ENCODE measurements at regions not wholly inside any gene's neighbourhood (a gene's known extent, or its start where the extent isn't known, plus 50 kb on each side); places are given as distances from the start of the nearest gene placed in this dataset.

GRCh38 chr20:24816431-24816830 is 132.6 kb upstream of the CST7 start:
- H3K27me3 ChIP-seq (ENCODE audit: control insufficient read depth in 2 of 2, insufficient read depth in 2 of 2, low read length in 2 of 2) = no peaks in the 10 kb centered on the region
- peaks cover 0 to 6% (median 3%) of the 10 kb centered on the region in 7 donors for H3K9me3 Mint-ChIP-seq
- no peak overlapping the region for H3K4me3 Mint-ChIP-seq

GRCh38 chr20:24816907-24817306 is 132.2 kb upstream of the CST7 start:
- Histone ChIP-seq H3K4me2 (replicated peaks; ENCODE audit: extremely low read depth, low read length, poor library complexity, severe bottlenecking) (no peak overlapping the region), H3K9ac (ENCODE audit: insufficient read depth, low read length, poor library complexity, severe bottlenecking) (no peak overlapping the region), H3K36me3 (replicated peaks in 1 of 2; ENCODE audit: control insufficient read depth in 1 of 2, insufficient read depth in 2 of 2, low read length in 2 of 2) (no peaks in the 10 kb centered on the region), H3K4me3 (replicated peaks in 1 of 3; ENCODE audit: low read depth in 2 of 3, low read length in 3 of 3) (no peak overlapping the region), H3K9me3 (replicated peaks in 1 of 2; ENCODE audit: control insufficient read depth in 1 of 2, insufficient read depth in 1 of 2, low read length in 2 of 2) (peaks cover 0 to 5% of the 10 kb centered on the region in 2 donors), H3K27ac (ENCODE audit: low read depth in 1 of 2, low read length in 2 of 2) (no peak overlapping the region), H3K79me2 (ENCODE audit: insufficient read depth, low read length) (no peaks in the 10 kb centered on the region), H2AFZ (ENCODE audit: insufficient read depth, low read depth, low read length, poor library complexity, severe bottlenecking) (no peak overlapping the region), H4K20me1 (ENCODE audit: insufficient read depth, low read length) (no peaks in the 10 kb centered on the region), H3K4me1 (ENCODE audit: control insufficient read depth in 1 of 2, insufficient read depth in 2 of 2, low read length in 2 of 2) (peaks cover 0 to 8% of the 10 kb centered on the region in 2 donors), H3K27me3 (ENCODE audit: control insufficient read depth in 2 of 2, insufficient read depth in 2 of 2, low read length in 2 of 2) (no peaks in the 10 kb centered on the region)
- no CpG with 5 or more reads among the region's 4 CpGs for WGBS (ENCODE audit: insufficient coverage)
- peaks cover 0 to 3% (median 0%) of the 10 kb centered on the region in 3 donors for H3K27me3 Mint-ChIP-seq (ENCODE audit: low read depth in 3 of 3)
- intact Hi-C loops (cut with micrococcal nuclease) = no loop called here
- peak overlapping the region in 1 of 7 donors; percentile 31 for H3K27ac Mint-ChIP-seq
- H3K4me3 Mint-ChIP-seq = no peak overlapping the region
- peaks cover 0 to 6% (median 3%) of the 10 kb centered on the region in 7 donors for H3K9me3 Mint-ChIP-seq
- TF ChIP-seq, protein P1, sequence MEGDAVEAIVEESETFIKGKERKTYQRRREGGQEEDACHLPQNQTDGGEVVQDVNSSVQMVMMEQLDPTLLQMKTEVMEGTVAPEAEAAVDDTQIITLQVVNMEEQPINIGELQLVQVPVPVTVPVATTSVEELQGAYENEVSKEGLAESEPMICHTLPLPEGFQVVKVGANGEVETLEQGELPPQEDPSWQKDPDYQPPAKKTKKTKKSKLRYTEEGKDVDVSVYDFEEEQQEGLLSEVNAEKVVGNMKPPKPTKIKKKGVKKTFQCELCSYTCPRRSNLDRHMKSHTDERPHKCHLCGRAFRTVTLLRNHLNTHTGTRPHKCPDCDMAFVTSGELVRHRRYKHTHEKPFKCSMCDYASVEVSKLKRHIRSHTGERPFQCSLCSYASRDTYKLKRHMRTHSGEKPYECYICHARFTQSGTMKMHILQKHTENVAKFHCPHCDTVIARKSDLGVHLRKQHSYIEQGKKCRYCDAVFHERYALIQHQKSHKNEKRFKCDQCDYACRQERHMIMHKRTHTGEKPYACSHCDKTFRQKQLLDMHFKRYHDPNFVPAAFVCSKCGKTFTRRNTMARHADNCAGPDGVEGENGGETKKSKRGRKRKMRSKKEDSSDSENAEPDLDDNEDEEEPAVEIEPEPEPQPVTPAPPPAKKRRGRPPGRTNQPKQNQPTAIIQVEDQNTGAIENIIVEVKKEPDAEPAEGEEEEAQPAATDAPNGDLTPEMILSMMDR (IDR thresholded peaks at IDR 0.05) = no peak
- peak in 1 of 3 donors; percentile 33 for DNase-seq
- H3K4me1 Mint-ChIP-seq = peaks cover 12% of the 10 kb centered on the region
- H3K36me3 Mint-ChIP-seq = no peaks in the 10 kb centered on the region

More at GRCh38 chr20:24816431-24816830, 132.6 kb upstream of the CST7 start:
- H2AFZ ChIP-seq (ENCODE audit: insufficient read depth, low read depth, low read length, poor library complexity, severe bottlenecking) = no peak overlapping the region
- H4K20me1 ChIP-seq (ENCODE audit: insufficient read depth, low read length) = no peaks in the 10 kb centered on the region
- H3K4me2 ChIP-seq (replicated peaks; ENCODE audit: extremely low read depth, low read length, poor library complexity, severe bottlenecking) = no peak overlapping the region
- peak in 1 of 3 donors; percentile 24 for DNase-seq
- Mint-ChIP-seq H3K4me1 (peaks cover 12% of the 10 kb centered on the region), H3K36me3 (no peaks in the 10 kb centered on the region), H3K27ac (peak overlapping the region in 1 of 7 donors; percentile 4), H3K27me3 (ENCODE audit: low read depth in 3 of 3) (peaks cover 0 to 3% (median 0%) of the 10 kb centered on the region in 3 donors)
- H3K79me2 ChIP-seq (ENCODE audit: insufficient read depth, low read length) = no peaks in the 10 kb centered on the region
- no peak overlapping the region for H3K4me3 ChIP-seq (replicated peaks in 1 of 3; ENCODE audit: low read depth in 2 of 3, low read length in 3 of 3)
- 29% methylated on average over 6 of the region's 6 CpGs for WGBS (ENCODE audit: insufficient coverage)
- peaks cover 0 to 8% of the 10 kb centered on the region in 2 donors for H3K4me1 ChIP-seq (ENCODE audit: control insufficient read depth in 1 of 2, insufficient read depth in 2 of 2, low read length in 2 of 2)
- no peak overlapping the region for H3K9ac ChIP-seq (ENCODE audit: insufficient read depth, low read length, poor library complexity, severe bottlenecking)
- H3K27ac ChIP-seq (ENCODE audit: low read depth in 1 of 2, low read length in 2 of 2) = no peak overlapping the region
- peaks cover 0 to 5% of the 10 kb centered on the region in 2 donors for H3K9me3 ChIP-seq (replicated peaks in 1 of 2; ENCODE audit: control insufficient read depth in 1 of 2, insufficient read depth in 1 of 2, low read length in 2 of 2)
- intact Hi-C loops (cut with micrococcal nuclease) = no loop called here
- H3K36me3 ChIP-seq (replicated peaks in 1 of 2; ENCODE audit: control insufficient read depth in 1 of 2, insufficient read depth in 2 of 2, low read length in 2 of 2) = no peaks in the 10 kb centered on the region
- TF ChIP-seq, protein P1 (IDR thresholded peaks at IDR 0.05) = no peak

Measured in CD14-positive monocyte (primary cell).